HG03354 (cell line): ENCODE measurements at regions not wholly inside any gene's neighbourhood (a gene's known extent, or its start where the extent isn't known, plus 50 kb on each side); places are given as distances from the start of the nearest gene placed in this dataset.
"Not testable (repeated sequence)": the region's sequence is repeated elsewhere in the genome, so short reads cannot be mapped to it uniquely, and the experiment has no call there.

ENCODE experiments used
- ATAC-seq: cut with Tn5 transposase; IDR thresholded peaks from one replicate; pipeline ENCODE4 v1.9.1; 2021; ENCODE audit warnings: mild to moderate bottlenecking; ENCODE audit not compliant: unreplicated experiment, poor library complexity, severe bottlenecking

DNA sequence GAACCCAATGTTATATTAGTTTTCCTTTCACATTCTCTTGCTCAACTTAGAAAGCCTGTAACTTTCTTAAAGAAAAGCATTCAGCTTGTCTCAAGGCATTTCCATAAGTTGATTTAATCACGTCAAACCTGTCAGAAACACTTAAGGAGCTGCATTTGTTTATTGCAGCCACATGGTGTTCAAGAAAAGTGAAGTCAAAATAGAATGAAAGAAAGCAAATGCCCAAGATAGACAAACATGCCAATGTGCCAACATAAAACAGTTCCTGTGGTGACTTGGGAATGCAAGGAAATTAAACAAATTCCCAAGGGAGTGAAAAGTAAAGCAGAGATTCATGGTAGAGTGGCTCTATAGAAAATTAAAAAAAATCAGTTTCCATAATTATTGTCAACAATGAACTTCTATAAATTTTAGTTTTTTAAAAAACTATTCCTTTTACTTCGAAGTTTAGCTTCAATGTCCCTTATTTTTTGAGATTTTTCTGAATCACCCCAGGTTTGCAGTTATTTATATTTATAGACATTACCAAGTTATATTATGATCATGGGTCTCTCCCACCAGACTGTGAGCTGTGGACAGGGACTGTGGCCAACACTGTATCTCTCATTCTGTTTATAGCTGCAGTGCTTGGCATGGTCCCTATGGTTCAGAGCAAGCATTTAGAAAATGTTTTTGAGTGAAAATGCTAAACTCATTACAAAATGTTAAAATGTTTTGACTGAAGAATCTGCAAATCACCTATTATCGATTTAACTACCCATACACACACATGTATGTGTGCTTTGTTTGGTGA, 887.4 kb downstream of the REEP3 start:
- no peak for ATAC-seq

DNA sequence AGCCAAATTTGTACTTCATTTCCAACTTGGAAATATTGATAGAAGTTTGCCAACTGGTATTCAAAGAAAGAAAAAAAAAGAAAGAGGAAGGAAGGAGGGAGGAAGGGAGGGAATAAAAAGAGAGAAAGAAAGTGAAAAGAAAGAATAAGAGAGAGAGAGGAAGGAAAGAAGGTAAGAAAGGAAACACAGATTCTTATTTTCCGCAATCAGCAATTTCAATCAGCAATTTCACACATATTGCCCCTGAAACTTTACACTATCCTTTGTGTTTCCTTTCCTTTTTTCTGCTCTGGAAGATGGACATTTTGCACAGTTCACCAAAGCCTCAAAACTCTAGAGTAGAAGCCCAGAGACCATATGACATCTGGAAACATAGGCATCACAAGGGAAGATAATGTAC, 888.1 kb downstream of the REEP3 start:
- no peak for ATAC-seq

DNA sequence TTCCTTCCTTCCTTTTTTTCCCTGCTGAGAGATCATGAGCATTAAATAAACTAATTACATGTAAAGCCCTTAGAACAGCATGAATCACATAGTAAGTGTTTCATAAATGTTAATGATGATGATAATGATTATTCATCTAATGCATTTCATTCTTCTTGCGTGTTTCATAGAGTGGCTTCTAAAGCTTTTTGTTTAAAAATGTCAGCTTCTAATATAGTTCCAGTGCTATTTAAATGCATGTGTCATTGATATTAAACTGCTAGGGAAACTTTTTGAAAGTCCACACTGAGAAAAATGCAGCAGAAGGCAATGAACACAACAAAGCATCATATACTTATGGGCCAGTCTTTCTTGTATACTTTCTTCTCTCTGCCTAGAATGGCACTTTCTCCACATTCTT, 894.8 kb downstream of the REEP3 start:
- ATAC-seq, result no peak

DNA sequence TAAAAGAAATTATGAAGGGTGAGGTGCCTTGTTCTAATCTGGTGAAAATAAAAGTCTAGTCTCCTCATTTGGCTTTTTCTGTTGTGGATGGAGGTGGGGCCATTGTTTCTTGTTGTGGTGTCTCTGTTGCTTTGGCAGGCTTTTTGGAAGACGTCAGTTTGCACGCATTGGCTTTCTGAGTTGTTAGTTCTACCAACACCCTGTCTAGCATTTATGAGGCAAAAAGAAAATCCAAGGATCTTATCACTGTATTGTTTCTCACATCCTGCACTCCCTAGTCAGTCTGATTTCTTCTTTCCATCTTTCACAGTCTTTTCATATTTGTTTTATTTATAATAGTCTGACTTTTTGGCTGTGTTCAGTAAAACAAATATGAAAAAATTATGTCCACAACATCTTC, 898.3 kb downstream of the REEP3 start:
- no peak for ATAC-seq

DNA sequence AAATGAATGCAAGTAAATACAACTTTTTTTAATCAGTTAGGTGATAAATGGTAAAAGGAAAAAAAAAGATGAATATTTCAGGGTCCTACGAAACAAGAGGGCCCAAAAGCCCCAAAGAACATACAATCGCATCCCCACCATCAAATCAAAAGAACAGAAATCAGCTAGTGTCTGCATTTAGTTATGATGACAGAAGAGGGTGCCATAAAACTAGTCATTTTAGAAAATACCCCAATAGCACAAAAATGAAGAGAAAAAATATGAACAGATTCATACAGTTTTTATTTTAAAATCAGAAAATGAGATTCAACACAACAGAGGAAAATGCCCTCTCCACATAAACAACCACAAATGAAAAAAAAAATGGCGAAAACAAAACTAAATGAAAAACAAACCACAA, 905.5 kb downstream of the REEP3 start:
- no peak for ATAC-seq

DNA sequence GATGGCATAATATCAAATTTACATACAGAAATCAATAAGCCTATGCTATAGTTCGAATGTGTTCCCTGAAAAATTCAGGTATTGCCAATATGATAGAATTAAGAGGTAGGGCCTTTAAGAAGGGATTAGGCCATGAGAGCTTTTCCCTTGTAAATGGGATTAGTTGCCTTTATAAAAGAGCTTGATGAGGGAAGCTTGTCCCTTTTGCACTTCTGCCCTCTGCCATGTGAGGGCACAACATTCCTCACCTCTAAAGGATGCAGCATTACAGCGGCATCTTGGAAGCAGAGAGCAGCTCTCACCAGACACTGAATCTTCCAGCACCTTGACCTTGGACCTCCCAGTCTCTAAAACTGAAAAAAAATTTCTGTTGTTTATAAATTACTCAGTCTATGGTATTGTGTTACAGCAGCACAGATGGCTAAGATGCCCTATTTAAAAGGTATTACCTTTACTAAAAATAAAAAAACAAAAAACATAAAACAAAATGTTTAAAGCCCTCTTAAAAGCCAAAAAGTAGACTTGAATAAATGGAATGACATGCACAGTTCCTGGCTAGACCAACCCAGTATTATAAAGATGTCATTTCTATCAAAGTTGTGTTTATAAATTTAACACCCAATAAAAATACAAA, 909.6 kb downstream of the REEP3 start:
- ATAC-seq, result no peak

DNA sequence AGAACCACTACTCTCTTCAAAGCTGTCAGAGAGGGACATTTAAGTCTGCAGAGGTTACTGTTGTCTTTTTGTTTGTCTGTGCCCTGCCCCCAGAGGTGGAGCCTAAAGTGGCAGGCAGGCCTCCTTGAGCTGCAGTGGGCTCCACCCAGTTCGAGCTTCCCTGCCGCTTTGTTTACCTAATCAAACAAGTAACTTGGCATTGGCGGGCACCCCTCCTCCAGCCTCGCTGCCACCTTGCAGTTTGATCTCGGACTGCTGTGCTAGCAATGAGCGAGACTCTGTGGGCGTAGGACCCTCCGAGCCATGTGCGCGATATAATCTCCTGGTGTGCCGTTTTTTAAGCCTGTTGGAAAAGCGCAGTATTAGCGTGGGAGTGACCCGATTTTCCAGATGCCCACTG, 920.7 kb downstream of the REEP3 start:
- not testable (repeated sequence) for ATAC-seq

DNA sequence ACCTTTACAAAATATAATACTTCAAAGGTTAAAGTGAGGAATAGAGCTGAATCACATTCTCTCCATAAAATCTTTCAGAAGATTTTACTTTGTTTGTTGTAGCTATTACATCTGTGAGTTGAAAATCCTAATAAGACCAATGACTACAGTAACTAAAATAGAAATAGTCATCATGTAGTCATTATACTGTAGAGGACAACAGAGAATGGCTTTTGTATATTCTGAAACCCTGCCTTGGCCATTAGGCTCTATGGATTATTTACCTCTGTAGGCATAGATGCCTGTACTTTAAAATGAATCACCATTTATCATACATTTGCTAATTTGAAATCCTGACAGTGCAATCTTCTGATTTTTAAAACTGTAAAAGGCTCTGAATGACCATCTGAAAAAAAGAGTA, 923.0 kb downstream of the REEP3 start:
- no peak for ATAC-seq

DNA sequence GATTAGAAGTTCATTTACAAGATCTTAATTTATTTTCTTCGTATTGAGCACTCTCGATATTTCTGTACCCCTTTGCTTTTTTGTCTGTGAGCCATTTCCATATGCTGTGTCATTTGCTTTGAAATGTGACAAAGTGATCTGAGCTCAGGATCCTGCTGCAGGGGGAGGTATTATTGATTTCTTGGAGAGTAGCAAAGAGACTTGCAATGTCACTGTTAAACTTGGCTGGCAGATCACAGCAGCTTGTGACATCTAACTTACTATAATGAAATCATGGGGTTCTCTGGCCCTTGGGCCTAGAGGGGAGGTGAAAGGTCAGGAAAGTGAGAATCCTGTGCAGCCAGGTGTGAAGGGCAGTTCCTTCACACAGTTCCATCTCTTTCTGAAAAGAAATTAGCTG, 923.4 kb downstream of the REEP3 start:
- no peak for ATAC-seq

DNA sequence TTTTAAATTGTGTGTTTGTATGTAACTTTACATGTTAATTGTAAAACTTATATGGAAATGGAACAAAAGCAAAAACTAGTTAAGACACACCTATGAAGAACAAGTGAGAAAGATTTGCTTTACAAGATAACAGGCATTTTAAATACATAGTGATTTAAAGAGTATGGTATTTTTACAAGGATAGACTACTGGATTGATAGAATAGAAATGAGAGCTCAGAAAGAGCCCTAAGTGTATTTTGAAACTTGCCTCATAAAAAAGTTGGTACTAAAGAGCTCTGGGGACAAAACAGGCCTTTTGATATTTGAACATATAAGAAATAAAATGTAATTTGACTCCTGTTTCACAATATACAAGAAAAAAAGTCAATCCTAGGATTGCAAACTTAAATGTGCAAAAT, 928.4 kb downstream of the REEP3 start:
- no peak for ATAC-seq

DNA sequence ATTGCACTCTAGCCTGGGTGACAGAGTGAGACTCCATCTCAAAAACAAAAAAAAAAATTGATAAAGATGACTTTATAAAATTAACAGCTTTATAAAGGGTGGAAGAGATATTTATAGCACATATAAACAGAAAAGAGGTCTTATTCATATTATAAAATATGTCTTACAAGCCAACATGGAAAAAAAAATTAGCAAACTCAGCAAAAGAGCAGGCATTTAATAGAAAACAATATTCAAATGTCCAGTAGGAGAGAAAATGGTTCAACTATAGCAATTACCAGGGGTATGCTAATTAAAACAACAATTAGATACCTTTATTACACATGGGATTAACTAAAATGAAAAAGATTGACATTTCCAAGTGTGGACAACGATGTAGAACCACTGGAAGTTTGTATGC, 929.1 kb downstream of the REEP3 start:
- ATAC-seq, result no peak

DNA sequence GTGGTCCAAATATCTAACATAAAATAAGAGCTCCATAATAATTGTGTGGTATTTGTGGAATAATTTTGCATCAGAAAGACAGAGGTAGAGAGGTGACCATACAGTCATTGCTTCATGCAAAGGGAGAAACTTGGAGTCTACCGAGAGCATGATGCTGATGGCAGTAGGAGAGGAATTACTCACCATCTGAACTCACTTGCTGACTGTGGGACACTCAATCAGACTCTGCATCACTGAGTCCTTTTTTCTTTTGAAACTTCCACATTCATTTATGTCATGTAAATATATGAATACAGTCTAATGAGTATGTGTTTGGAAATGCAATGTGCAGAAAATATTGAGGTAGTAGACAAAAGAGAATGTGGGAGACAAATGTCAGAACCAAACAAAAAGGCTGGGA, 933.8 kb downstream of the REEP3 start:
- no peak for ATAC-seq

DNA sequence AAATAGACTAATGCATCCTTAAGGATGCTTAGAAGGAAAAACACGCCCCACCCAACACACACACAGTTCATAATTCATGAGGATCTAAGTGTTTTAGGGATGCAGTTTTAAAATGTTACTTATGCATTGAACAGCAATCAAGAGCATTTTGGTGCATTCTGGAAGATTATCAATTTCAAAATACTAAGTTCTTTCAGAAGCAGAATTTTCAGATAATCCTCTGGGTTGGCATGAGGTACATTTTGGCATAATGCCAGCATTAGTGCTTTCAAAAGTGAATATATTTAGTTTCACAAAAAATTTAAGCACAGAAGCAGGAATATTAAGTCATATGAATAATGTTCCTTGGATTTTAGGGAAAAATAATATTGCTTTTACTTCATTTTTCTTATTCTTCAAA, 937.1 kb downstream of the REEP3 start:
- ATAC-seq, result no peak

DNA sequence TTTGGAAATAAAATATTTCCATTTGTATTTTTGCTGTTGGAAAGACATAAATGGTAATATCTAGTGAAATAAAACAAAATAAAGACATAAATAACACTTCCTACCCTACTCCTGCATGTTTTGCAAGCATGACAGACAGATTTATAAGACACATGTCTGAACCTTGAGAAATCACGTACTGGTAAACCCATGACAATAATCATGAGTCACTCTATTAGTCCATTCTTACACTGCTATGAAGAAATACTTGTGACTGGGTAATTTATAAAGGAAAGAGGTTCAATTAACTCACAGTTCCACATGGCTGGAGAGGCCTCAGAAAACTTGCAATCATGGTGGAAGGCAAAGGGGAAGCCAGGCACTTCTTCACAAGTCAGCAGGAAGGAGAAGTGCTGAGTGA, 942.2 kb downstream of the REEP3 start:
- ATAC-seq, result no peak

DNA sequence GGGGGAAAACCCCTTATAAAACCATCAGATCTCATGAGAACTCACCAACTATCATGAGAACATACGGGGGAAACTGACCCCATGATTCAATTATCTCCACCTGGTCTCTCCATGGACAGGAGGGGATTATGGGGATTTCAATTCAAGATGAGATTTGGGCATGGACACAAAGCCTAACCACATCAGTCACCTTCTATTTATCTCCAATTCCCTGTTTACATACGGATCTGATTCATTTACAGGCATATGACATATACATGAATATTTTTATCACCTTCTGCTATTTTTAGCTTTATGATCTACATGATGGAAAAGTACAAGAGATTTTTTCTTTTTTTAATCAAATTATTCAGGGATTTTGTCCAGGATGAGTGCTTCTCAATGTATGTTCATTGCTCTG, 944.5 kb downstream of the REEP3 start:
- ATAC-seq, result no peak

DNA sequence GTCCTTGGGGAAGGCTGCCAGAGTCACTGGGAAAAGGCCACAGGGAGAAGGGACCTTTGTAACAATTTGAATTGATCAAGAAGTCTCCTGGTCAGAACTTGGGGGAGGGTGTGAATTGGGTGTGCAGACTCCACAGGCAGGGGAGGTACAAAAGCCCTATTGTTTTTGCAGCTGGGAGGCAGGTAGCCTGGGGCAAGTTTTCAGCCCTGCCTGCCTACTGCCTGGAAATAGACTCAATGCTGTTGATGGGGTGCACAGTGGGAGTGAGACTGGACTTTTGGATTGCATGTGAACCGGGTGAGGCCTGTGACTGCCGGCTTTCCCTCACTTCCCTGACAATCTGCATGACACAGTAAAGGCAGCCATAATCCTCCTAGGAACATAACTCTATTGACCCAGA, 947.0 kb downstream of the REEP3 start:
- ATAC-seq, result no peak

DNA sequence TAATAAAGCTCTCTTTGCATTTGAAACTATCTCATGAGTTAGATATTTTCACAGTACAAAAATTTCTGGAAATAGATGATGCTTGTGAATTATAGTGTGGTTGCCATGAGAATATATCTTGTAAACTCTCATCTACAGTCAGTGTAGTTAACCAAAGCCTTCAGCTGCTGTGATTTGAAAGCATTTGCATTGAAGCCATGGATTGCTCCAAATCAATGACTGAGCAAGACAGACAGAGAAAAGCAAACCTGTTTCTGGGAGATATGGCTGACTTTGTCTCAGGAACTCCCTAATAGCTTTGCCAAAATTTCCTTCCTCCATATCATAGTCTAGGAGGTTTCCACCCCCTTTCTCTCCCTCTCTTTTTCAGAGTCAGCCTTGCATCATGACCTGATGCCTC, 955.3 kb downstream of the REEP3 start:
- no peak for ATAC-seq

DNA sequence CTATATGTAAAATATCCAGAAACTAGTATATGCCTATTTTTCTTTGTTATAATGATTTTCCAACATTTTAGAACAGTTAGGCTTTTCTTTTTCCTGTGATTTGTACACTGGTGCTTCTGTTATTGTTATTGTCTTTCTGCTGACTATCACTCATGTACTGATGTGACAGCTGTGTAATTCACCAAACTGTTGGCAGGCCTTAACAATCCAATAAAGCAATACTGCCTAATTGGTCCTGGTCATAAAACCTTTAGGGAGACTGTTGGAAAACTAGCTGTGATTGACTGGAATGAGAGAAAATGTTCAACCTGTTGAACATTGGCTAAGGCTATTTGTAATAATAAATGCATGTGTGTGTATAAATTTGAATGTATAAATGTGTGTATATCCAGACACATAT, 956.6 kb downstream of the REEP3 start:
- ATAC-seq, result no peak

DNA sequence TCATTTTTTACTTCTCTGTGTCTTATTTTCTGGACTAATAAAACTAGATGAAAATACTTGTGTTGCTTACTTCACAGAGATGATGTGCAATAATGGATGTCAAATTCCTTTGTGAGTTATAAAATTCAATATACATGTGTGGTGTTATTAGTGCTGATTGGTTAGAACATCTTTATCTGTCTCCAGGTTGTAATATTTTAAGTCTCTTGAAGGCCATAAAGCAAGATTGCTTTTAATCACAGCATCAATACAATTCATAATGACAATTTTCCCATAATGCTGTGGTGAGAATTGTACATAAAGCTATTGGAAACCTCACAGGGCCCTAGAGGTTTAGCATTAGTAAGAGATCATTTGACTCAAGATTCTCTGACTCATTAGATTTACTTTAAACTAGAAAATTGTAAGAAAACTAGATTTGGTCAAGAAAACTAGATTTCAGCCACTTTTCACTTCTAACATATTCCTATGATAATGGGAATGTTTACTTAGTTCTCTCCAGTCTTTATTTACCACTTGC, 963.7 kb downstream of the REEP3 start:
- no peak for ATAC-seq

DNA sequence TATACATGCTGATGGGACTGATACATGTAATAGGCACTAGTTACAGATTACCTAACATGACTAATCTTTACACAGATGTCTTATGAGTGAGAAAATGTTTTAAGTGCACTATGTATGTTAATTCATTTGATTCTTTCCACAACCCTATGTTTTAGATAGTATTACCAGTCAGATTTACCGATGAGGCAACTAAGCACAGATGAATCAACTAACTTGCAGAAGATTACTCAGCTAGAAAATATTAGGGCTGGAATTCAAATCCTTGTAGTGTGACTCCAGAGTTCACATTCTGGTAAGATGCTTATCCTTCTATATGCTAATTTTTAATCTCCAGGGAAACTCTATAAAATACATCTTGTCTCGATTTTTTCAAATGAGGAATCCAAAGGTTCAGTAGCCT, 964.9 kb downstream of the REEP3 start:
- no peak for ATAC-seq

DNA sequence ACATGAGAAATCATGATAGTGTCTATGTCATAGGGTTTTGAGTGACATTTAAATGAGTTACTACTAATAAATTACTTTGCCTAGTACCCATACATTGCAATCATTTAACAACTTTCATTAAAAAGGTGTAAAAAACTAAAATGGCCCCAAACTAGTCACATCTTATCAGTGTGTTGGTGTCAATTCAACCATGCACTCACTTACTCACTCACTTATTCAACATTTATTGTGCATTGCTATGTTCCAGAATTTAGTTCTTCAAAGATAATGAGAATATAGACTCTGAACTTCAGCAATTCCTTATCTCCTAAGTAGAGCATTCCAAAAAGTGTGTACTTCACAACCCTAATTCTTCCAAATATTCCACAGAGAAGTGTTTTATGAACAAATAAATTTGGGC, 965.7 kb downstream of the REEP3 start:
- no peak for ATAC-seq
